PC-3 (cell line): ENCODE measurements at regions not wholly inside any gene's neighbourhood (a gene's known extent, or its start where the extent isn't known, plus 50 kb on each side); places are given as distances from the start of the nearest gene placed in this dataset.
A peak's percentile ranks its signal among the peaks of the same experiment; 100 is the strongest.

Experiments used
- ATAC-seq: fragments of 200-7000 bp; cut with Tn5 transposase; 2 replicates; pipeline ENCODE4 v1.9.1; 2020; ENCODE audit warnings: mild to moderate bottlenecking, moderate library complexity
- BruUV-seq: library from RNA; stranded (reverse); fragments of 400-500 nt; replicated peaks from 2 replicates; lab custom pipeline; 2021; lab: Mats Ljungman, UMichigan
- CTCF ChIA-PET: fragments of 300-600 bp; sonication (Branson Sonifier 250); formaldehyde crosslinking; loops from one replicate; lab custom pipeline; 2022; ENCODE audit warnings: antibody characterized with exemption; lab: Charles Lee
- POLR2A ChIA-PET: fragments of 300-600 bp; sonication (Branson Sonifier 250); formaldehyde crosslinking; loops from one replicate; lab custom pipeline; 2022; ENCODE audit warnings: antibody characterized with exemption; ENCODE audit not compliant: unreplicated experiment; lab: Charles Lee
- DNase-seq: peaks from one replicate; pipeline ENCODE4 v3.0.0-alpha.2; 2015
- H2AFZ ChIP-seq: fragments of 300-600 bp; sonication (generic); 2 replicates; pipeline ENCODE4 v1.6.0; 2016; ENCODE audit warnings: antibody characterized with exemption, low read length
- H3F3A ChIP-seq: fragments of 300-600 bp; sonication (generic); one replicate; pipeline ENCODE4 v1.6.0; 2017; ENCODE audit warnings: antibody characterized with exemption, low read length, control low read depth, mild to moderate bottlenecking; ENCODE audit not compliant: unreplicated experiment
- H3K27ac ChIP-seq: fragments of 300-600 bp; sonication (generic); 2 replicates; pipeline ENCODE4 v1.5.1; 2016; ENCODE audit warnings: mild to moderate bottlenecking, low read length
- H3K27me3 ChIP-seq: fragments of 300-600 bp; sonication (generic); 2 replicates; pipeline ENCODE4 v1.6.1; 2016; ENCODE audit warnings: low read length, mixed read lengths
- H3K36me3 ChIP-seq: fragments of 300-600 bp; sonication (generic); 2 replicates; pipeline ENCODE4 v1.6.1; 2016; ENCODE audit warnings: low read depth, mixed run types, low read length, mixed read lengths
- H3K4me1 ChIP-seq: fragments of 300-600 bp; sonication (generic); 2 replicates; pipeline ENCODE4 v1.5.1; 2016; ENCODE audit warnings: low read length; ENCODE audit not compliant: insufficient read depth
- H3K4me2 ChIP-seq: fragments of 300-600 bp; sonication (generic); 2 replicates; pipeline ENCODE4 v1.6.0; 2016; ENCODE audit warnings: low read length
- H3K4me3 ChIP-seq: fragments of 300-600 bp; sonication (generic); 2 replicates; pipeline ENCODE4 v1.5.1; 2016; ENCODE audit warnings: mild to moderate bottlenecking, low read length, mixed read lengths
- H3K79me2 ChIP-seq: fragments of 300-600 bp; sonication (generic); 2 replicates; pipeline ENCODE4 v1.6.1; 2017; ENCODE audit warnings: low read length, mixed read lengths
- H3K9ac ChIP-seq: fragments of 300-600 bp; sonication (generic); 2 replicates; pipeline ENCODE4 v1.6.0; 2016; ENCODE audit warnings: mild to moderate bottlenecking, low read length
- H3K9me2 ChIP-seq: fragments of 300-600 bp; sonication (generic); replicated peaks from 2 replicates; pipeline ENCODE4 v1.6.1; 2016; ENCODE audit warnings: mixed run types, low read length, mixed read lengths
- H3K9me3 ChIP-seq: fragments of 300-600 bp; sonication (generic); 2 replicates; pipeline ENCODE4 v1.6.1; 2016; ENCODE audit warnings: low read length, mixed read lengths
- H4K20me1 ChIP-seq: fragments of 300-600 bp; sonication (generic); 2 replicates; pipeline ENCODE4 v1.6.1; 2016; ENCODE audit warnings: low read length, mixed read lengths
- CTCF ChIP-seq: fragments of 300-600 bp; sonication (generic); conservative IDR thresholded peaks from 2 replicates; pipeline ENCODE4 v1.5.1; 2017; ENCODE audit warnings: antibody characterized with exemption, low read depth, mild to moderate bottlenecking, low read length
- EZH2 ChIP-seq: fragments of 300-600 bp; sonication (generic); IDR thresholded peaks from one replicate; pipeline ENCODE4 v1.6.1; 2017; ENCODE audit warnings: antibody characterized with exemption, mild to moderate bottlenecking, low read length; ENCODE audit not compliant: unreplicated experiment
- EZH2phosphoT487 ChIP-seq: fragments of 300-600 bp; sonication (generic); IDR thresholded peaks from 2 replicates; pipeline ENCODE4 v1.6.1; 2018; ENCODE audit warnings: mild to moderate bottlenecking, antibody characterized with exemption, low read length, borderline replicate concordance
- intact Hi-C: fragments of 100-400 bp; cut with micrococcal nuclease; formaldehyde crosslinking; loops from 2 replicates; pipeline ENCODE4 v1.9.0; 2023

DNA sequence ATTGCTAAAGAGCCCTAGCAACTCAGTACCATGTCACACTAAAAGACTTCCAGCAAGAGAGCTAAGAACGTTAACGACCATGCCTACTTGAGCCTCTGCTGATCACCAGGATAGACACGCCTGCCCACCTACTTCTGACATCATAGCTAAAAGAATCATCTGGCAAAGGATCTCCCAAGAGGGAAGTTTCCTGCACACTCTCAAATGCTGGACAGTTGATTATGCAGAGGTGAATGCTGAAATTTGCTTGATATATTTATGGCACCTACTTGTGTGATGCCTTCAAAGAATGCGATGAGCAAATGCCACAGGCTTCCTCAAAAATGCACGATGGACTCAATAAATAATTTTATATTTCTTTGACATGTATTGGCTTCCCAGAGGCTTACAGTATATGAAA is 113.6 kb downstream of the GALC start:
- Histone ChIP-seq H3K9me2 (no peaks in the 10 kb centered on the region), H4K20me1 (no peaks in the 10 kb centered on the region), H3K36me3 (no peaks in the 10 kb centered on the region), H3K9ac (no peak overlapping the region), H3K4me3 (no peak overlapping the region), H3K4me2 (no peak overlapping the region), H3K4me1 (no peaks in the 10 kb centered on the region), H3K79me2 (no peaks in the 10 kb centered on the region), H3K27me3 (no peaks in the 10 kb centered on the region), H3K9me3 (no peaks in the 10 kb centered on the region), H2AFZ (no peak overlapping the region), H3F3A (no peaks in the 10 kb centered on the region), H3K27ac (no peak overlapping the region)
- ATAC-seq (no peak), DNase-seq (no peak)
- intact Hi-C loops, result no loop called here
- TF ChIP-seq CTCF (no peak), EZH2 (no peak), EZH2phosphoT487 (no peak)
- ChIA-PET CTCF (no interaction called here), POLR2A (no interaction called here)
- no TSS peak for BruUV-seq

DNA sequence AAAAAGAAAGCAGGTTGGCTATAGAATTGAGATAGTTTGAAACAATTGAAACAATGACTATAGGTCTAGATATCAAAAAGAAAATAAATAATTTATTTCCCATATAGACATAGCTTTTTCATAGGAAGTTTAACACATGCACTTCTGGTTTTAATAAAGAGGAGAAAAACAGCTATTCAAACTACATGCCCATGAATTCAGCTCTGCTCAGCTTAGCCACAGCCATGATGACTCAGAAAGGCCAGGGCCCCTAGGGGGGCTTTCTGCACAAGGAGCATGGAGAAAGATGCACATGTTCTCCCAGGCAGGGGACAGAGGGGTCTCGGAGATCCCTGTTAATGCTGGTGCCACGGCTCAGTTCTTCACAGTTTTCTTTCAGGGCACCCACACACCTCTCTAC is 114.0 kb downstream of the GALC start:
- no peak for DNase-seq
- H3K9me2 ChIP-seq, result no peaks in the 10 kb centered on the region
- CTCF ChIA-PET, result no interaction called here
- no peak for ATAC-seq
- TF ChIP-seq CTCF (no peak), EZH2 (no peak), EZH2phosphoT487 (no peak)
- H3K36me3 ChIP-seq, result no peaks in the 10 kb centered on the region
- POLR2A ChIA-PET, result no interaction called here
- H3K4me1 ChIP-seq, result no peaks in the 10 kb centered on the region
- no peak overlapping the region for H2AFZ ChIP-seq
- H3K9me3 ChIP-seq, result no peaks in the 10 kb centered on the region
- no peak overlapping the region for H3K4me2 ChIP-seq
- no peaks in the 10 kb centered on the region for H3K79me2 ChIP-seq
- BruUV-seq, result no TSS peak
- no peak overlapping the region for H3K4me3 ChIP-seq
- H3K27ac ChIP-seq, result no peak overlapping the region
- no peaks in the 10 kb centered on the region for H3F3A ChIP-seq
- intact Hi-C loops, result no loop called here
- H4K20me1 ChIP-seq, result no peaks in the 10 kb centered on the region
- no peak overlapping the region for H3K9ac ChIP-seq
- H3K27me3 ChIP-seq, result no peaks in the 10 kb centered on the region

DNA sequence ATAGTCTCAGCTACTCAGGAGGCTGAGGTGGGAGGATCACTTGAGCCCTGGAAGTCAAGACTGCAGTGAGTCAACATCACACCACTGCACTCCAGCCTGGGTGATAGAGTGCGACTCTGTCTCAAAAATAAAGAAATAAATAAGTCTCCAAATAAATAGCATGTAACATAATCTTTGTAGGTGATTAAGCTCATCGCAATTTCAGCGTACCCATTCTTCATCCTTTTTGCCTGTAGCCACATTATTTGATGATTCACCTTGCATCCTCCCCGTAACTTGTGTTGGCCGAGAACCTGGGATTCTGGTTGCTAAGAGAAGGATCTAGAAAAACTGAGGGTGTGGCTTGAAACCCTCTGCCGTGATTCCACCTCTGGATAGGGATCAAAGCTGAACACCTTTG is 115.1 kb downstream of the GALC start:
- Histone ChIP-seq H3F3A (no peaks in the 10 kb centered on the region), H2AFZ (no peak overlapping the region), H3K9me2 (no peaks in the 10 kb centered on the region), H3K4me2 (no peak overlapping the region), H4K20me1 (no peaks in the 10 kb centered on the region), H3K4me3 (no peak overlapping the region), H3K27ac (no peak overlapping the region), H3K9ac (no peak overlapping the region), H3K9me3 (no peaks in the 10 kb centered on the region), H3K27me3 (no peaks in the 10 kb centered on the region), H3K79me2 (no peaks in the 10 kb centered on the region), H3K4me1 (no peaks in the 10 kb centered on the region), H3K36me3 (no peaks in the 10 kb centered on the region)
- intact Hi-C loops, result no loop called here
- no peak for ATAC-seq
- TF ChIP-seq EZH2phosphoT487, result no peak
- no peak for TF ChIP-seq EZH2
- no peak for TF ChIP-seq CTCF
- ChIA-PET POLR2A (no interaction called here), CTCF (no interaction called here)
- DNase-seq, result peak; percentile 55
- no TSS peak for BruUV-seq
